Retina (tissue), 1 donor: ENCODE measurements at regions not wholly inside any gene's neighbourhood (a gene's known extent, or its start where the extent isn't known, plus 50 kb on each side); places are given as distances from the start of the nearest gene placed in this dataset.
A peak's percentile ranks its signal among the peaks of the same experiment; 100 is the strongest.

Source experiments
- DNase-seq: peaks from one replicate; pipeline ENCODE4 v3.0.0-alpha.2; 2016

- DNase-seq: no peak
Observed at GRCh38 chr5:164934039-164934438, 1428.6 kb downstream of the MAT2B start.

GRCh38 chr5:164934561-164934960 lies 1429.1 kb downstream of the MAT2B start:
- no peak for DNase-seq

GRCh38 chr5:164941132-164941531 lies 1435.7 kb downstream of the MAT2B start:
- DNase-seq: no peak

GRCh38 chr5:164950927-164951326 lies 1445.5 kb downstream of the MAT2B start:
- DNase-seq: no peak

- DNase-seq: no peak
Observed at GRCh38 chr5:164951570-164951969, 1446.2 kb downstream of the MAT2B start.

- DNase-seq: no peak
Observed at GRCh38 chr5:164958688-164959087, 1453.3 kb downstream of the MAT2B start.

GRCh38 chr5:164959761-164960160 lies 1454.3 kb downstream of the MAT2B start:
- DNase-seq: no peak

- no peak for DNase-seq
Observed at GRCh38 chr5:164962329-164962961, 1457.0 kb downstream of the MAT2B start.

- DNase-seq: no peak
Observed at GRCh38 chr5:164966611-164967010, 1461.2 kb downstream of the MAT2B start.

GRCh38 chr5:164967354-164967753 lies 1461.9 kb downstream of the MAT2B start:
- DNase-seq: no peak

GRCh38 chr5:164972973-164973372 lies 1467.6 kb downstream of the MAT2B start:
- no peak for DNase-seq

- DNase-seq: no peak
Observed at GRCh38 chr5:164975986-164976385, 1470.6 kb downstream of the MAT2B start.

GRCh38 chr5:164980480-164980879 lies 1475.1 kb downstream of the MAT2B start:
- DNase-seq: no peak

GRCh38 chr5:164998142-164998541 lies 1492.7 kb downstream of the MAT2B start:
- DNase-seq: no peak

GRCh38 chr5:164998590-164998989 lies 1493.2 kb downstream of the MAT2B start:
- DNase-seq: no peak

- peak; percentile 12 for DNase-seq
Observed at GRCh38 chr5:165000479-165001190, 1495.2 kb downstream of the MAT2B start.

GRCh38 chr5:165003283-165003682 lies 1497.9 kb downstream of the MAT2B start:
- DNase-seq: no peak

- no peak for DNase-seq
Observed at GRCh38 chr5:165004175-165004574, 1498.8 kb downstream of the MAT2B start.

GRCh38 chr5:165014439-165014838 lies 1509.0 kb downstream of the MAT2B start:
- DNase-seq: no peak

GRCh38 chr5:165015126-165015525 lies 1509.7 kb downstream of the MAT2B start:
- DNase-seq: no peak

GRCh38 chr5:165015547-165015946 lies 1510.1 kb downstream of the MAT2B start:
- DNase-seq: no peak

- DNase-seq: no peak
Observed at GRCh38 chr5:165026971-165027370, 1521.6 kb downstream of the MAT2B start.

GRCh38 chr5:165028356-165028755 lies 1522.9 kb downstream of the MAT2B start:
- no peak for DNase-seq

- DNase-seq: no peak
Observed at GRCh38 chr5:165029099-165029870, 1523.9 kb downstream of the MAT2B start.
